ENCODE measurements at regions not wholly inside any gene's neighbourhood (a gene's known extent, or its start where the extent isn't known, plus 50 kb on each side); places are given as distances from the start of the nearest gene placed in this dataset.

- CTCF ChIA-PET: no interaction called here
Observed at GRCh38 chr4:126738527-126738923, 894.2 kb upstream of the INTU start.

GRCh38 chr4:126738926-126739325 is 893.8 kb upstream of the INTU start:
- Mint-ChIP-seq H3K4me3 (no peak overlapping the region), H3K9me3 (no peaks in the 10 kb centered on the region), H3K27me3 (no peaks in the 10 kb centered on the region), H3K36me3 (ENCODE audit: low read depth) (no peaks in the 10 kb centered on the region), H3K4me1 (ENCODE audit: low read depth) (no peaks in the 10 kb centered on the region), H3K27ac (no peak overlapping the region)
- ATAC-seq (no peak), DNase-seq (no peak)
- POLR2A ChIA-PET: no interaction called here
- no peak for TF ChIP-seq CTCF (IDR thresholded peaks at IDR 0.05)
- intact Hi-C loops (cut with micrococcal nuclease): no loop called here
- CTCF ChIA-PET: no interaction called here

More at GRCh38 chr4:126738527-126738923, 894.2 kb upstream of the INTU start:
- ATAC-seq (no peak), DNase-seq (no peak)
- H3K27me3 Mint-ChIP-seq: no peaks in the 10 kb centered on the region
- H3K4me3 Mint-ChIP-seq: no peak overlapping the region
- no peak overlapping the region for H3K27ac Mint-ChIP-seq
- H3K4me1 Mint-ChIP-seq (ENCODE audit: low read depth): no peaks in the 10 kb centered on the region
- no peaks in the 10 kb centered on the region for H3K36me3 Mint-ChIP-seq (ENCODE audit: low read depth)
- no peaks in the 10 kb centered on the region for H3K9me3 Mint-ChIP-seq
- TF ChIP-seq CTCF (IDR thresholded peaks at IDR 0.05): no peak
- intact Hi-C loops (cut with micrococcal nuclease): no loop called here
- POLR2A ChIA-PET: no interaction called here

- Mint-ChIP-seq H3K9me3 (peaks cover 2% of the 10 kb centered on the region), H3K4me1 (ENCODE audit: low read depth) (no peaks in the 10 kb centered on the region), H3K4me3 (no peak overlapping the region), H3K27me3 (no peaks in the 10 kb centered on the region), H3K27ac (no peak overlapping the region), H3K36me3 (ENCODE audit: low read depth) (no peaks in the 10 kb centered on the region)
- ChIA-PET POLR2A (no interaction called here), CTCF (no interaction called here)
- TF ChIP-seq CTCF (IDR thresholded peaks at IDR 0.05): no peak
- DNase-seq: no peak
- intact Hi-C loops (cut with micrococcal nuclease): no loop called here
- no peak for ATAC-seq
Observed at GRCh38 chr4:126740687-126741086, 892.1 kb upstream of the INTU start.

GRCh38 chr4:126742048-126742447 is 890.7 kb upstream of the INTU start:
- H3K36me3 Mint-ChIP-seq (ENCODE audit: low read depth): no peaks in the 10 kb centered on the region
- CTCF ChIA-PET: no interaction called here
- no peak for TF ChIP-seq CTCF (IDR thresholded peaks at IDR 0.05)

GRCh38 chr4:126742885-126743284 is 889.9 kb upstream of the INTU start:
- H3K4me3 Mint-ChIP-seq: no peak overlapping the region
- H3K4me1 Mint-ChIP-seq (ENCODE audit: low read depth): no peaks in the 10 kb centered on the region
- CTCF ChIA-PET: no interaction called here
- ATAC-seq (no peak), DNase-seq (no peak)
- no peak overlapping the region for H3K27ac Mint-ChIP-seq
- TF ChIP-seq CTCF (IDR thresholded peaks at IDR 0.05): no peak
- H3K9me3 Mint-ChIP-seq: peaks cover 2% of the 10 kb centered on the region
- POLR2A ChIA-PET: no interaction called here
- no peaks in the 10 kb centered on the region for H3K36me3 Mint-ChIP-seq (ENCODE audit: low read depth)
- intact Hi-C loops (cut with micrococcal nuclease): no loop called here
- H3K27me3 Mint-ChIP-seq: no peaks in the 10 kb centered on the region

More at GRCh38 chr4:126742048-126742447, 890.7 kb upstream of the INTU start:
- DNase-seq (no peak), ATAC-seq (no peak)
- intact Hi-C loops (cut with micrococcal nuclease): no loop called here
- peaks cover 2% of the 10 kb centered on the region for H3K9me3 Mint-ChIP-seq
- POLR2A ChIA-PET: no interaction called here
- no peak overlapping the region for H3K27ac Mint-ChIP-seq
- H3K4me3 Mint-ChIP-seq: no peak overlapping the region
- H3K27me3 Mint-ChIP-seq: no peaks in the 10 kb centered on the region
- H3K4me1 Mint-ChIP-seq (ENCODE audit: low read depth): no peaks in the 10 kb centered on the region
